GM20000 (cell line): ENCODE measurements at regions not wholly inside any gene's neighbourhood (a gene's known extent, or its start where the extent isn't known, plus 50 kb on each side); places are given as distances from the start of the nearest gene placed in this dataset.

Experiments
- DNase-seq: peaks from one replicate; pipeline ENCODE4 v3.0.0; 2012; ENCODE audit warnings: low spot score
- TF ChIP-seq, protein P1 (sequence below): IDR thresholded peaks from 2 replicates; pipeline ENCODE4 v1.5.1; 2012; ENCODE audit warnings: mild to moderate bottlenecking, control low read depth; ENCODE audit errors: extremely low read depth, missing control alignments

DNA sequence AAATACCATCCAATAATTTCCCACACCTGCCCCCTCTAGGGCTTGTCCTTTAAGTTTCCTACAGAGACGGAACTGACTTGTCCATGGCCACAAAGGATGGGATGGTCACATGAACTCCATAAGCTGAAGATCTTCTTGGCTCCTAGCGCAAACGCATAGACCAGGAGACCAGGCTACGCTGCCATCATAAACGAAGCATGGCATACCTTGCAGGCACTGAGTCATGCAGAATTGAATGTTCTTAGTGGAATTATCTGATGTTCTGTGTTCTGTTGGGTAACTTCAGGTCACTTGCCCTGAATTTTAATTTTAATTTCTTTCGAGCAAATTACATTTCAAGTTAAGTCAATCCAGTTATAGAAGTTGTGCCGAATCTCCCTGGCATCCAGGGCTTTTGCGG, 96.4 kb upstream of the STARD13 start:
- DNase-seq: no peak
- TF ChIP-seq, protein P1, sequence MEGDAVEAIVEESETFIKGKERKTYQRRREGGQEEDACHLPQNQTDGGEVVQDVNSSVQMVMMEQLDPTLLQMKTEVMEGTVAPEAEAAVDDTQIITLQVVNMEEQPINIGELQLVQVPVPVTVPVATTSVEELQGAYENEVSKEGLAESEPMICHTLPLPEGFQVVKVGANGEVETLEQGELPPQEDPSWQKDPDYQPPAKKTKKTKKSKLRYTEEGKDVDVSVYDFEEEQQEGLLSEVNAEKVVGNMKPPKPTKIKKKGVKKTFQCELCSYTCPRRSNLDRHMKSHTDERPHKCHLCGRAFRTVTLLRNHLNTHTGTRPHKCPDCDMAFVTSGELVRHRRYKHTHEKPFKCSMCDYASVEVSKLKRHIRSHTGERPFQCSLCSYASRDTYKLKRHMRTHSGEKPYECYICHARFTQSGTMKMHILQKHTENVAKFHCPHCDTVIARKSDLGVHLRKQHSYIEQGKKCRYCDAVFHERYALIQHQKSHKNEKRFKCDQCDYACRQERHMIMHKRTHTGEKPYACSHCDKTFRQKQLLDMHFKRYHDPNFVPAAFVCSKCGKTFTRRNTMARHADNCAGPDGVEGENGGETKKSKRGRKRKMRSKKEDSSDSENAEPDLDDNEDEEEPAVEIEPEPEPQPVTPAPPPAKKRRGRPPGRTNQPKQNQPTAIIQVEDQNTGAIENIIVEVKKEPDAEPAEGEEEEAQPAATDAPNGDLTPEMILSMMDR: no peak

DNA sequence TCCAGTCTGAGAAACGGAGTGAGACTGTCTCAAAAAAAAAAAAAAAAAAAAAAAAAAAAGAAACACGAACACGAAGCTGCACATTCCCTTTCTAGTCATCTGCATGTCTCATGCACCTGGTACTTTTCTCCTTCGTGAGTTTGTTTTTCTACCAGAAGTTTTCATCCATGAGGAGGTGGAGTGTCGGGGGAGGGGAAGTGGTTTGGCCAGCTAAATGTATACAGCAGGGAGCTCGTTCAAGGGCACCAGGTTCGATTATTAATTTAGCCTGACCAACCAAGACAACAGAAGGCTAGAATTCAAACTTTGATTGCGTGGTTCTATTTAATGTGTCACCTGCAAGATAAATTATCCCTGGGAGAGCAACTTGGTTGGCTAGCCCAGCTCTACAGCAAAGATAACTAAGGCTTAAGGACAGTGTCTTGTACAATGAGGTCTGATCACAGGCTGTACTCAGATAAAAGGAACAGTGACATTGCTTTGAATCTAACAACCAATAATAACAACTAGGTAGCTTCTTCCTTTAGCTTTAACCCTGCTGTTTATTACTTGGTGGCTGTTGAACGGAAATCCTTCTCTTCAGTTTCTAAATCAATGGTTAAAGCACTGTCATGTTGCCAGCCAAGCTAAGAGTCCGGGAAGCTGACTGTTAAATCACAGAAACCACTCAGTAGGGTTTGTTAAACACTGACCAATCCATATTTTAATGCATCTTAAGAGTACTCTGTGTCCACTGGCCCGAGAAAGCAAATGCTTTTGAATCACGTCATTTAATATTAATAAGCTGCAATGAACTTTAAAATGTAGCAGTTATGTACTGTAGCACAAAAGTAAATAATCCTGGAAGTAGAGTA, 98.4 kb upstream of the STARD13 start:
- no peak for DNase-seq

DNA sequence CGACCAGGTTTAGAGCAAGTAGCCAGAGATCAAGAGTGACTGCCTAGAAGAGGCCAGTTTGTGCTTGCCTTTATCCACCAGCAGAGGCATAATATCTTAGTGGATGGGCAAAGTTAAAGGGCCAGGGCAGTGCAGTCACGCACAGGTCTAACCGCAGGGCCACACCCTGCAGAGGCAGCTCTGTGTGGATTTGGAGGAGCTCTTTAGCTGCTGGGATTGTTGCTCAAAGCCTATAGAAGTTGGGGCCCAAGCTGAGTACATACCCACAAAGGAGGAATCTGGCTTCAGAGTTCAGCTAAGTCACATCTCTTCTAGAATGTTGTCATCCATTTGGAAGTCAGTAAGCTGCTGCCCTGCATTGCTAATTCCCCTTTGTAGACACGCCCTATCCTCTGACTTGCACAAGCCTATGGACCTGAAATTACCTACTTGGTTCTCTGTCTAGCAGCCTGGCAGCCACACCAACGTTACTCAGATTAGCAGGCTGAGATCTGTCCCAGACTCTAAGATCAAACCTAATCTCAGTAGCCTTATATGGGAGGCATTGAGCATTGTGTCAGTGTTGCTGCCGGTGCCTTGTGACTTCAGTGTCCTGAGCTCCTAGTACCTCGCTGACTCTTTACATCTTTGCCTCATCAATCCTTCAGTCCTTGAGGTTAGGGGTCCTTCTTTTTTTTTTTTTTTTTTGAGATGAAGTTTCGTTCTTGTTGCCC, 102.9 kb upstream of the STARD13 start:
- TF ChIP-seq, protein P1: no peak
- no peak for DNase-seq

More for the DNA sequence above, 98.4 kb upstream of the STARD13 start:
- TF ChIP-seq, protein P1: no peak

DNA sequence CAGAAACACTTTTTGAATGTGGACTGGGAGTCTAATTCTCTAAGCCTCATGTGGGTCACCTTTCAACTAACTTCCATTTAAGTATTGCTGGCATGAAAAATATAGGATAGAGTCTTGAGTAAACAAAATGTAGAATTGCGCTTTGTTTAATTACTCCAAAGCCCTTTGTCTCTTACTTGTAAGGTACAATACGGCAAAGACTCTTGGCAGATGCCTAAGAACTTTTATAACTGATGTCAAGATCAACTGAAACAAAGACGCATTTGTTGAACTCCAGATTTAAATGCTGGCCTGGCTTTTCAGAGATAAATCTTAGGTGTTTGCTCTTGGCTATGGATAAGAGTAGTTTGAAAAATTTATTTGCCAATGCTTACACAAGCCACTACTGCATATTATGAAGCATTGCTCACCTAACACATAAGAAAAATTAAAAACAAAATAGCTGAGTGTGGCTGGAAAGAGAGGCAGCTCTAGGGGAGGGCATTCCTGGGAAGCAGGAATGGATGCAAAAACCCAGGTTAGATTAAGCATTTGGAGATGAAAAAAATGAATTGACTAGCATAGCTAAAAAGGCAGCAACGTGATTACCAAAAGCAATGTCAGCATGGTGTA, 107.3 kb upstream of the STARD13 start:
- DNase-seq: no peak
- TF ChIP-seq, protein P1: no peak

DNA sequence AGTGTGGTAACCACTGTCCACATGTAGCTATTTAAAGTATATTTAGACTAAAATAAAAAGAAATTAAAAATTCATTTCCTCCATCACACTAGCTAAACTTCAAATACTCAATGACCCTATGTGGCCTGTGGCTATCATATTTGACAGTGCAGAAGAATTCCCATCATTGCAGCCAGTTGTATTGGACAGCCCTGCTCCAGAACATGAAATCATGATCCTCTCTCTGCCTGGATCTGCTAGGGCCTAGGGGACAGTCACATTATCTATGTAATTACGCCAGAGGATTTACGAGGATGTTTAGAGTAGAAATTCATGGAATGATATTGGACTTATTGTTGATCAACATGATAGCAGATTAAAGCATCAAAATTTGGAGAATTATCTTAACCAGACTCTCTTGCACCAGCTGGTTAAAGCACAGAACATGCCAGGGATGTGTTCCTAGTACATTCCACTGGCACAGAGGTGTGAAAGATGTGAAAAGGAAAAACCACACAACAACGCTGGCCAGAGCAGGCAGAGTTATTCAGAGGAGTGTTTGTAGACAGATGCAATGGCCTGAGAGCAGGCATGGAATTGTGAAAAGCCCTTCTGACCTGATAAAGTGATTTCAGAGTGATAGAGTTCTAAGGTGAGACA, 108.9 kb upstream of the STARD13 start:
- DNase-seq: no peak

DNA sequence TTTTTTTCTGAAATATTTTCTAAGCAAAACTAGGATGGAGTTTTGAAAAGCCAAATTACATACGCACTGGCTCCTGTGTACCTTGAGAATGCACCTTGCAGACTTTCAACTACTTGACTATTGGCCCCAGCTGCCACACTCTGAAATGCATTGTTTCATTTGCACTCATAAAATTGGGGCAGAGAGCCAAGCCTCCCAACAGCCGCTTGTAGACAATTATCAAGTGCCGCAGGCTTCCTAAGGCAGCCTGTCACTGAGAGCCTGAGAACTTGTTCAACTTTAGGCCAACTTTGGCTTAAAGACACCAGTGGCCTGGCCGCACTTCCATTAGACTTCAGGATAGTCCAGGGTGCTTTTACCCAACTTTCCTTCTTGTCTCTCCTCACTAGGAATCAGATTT, 115.7 kb upstream of the STARD13 start:
- TF ChIP-seq, protein P1: no peak
- DNase-seq: no peak

More for the DNA sequence above, 108.9 kb upstream of the STARD13 start:
- TF ChIP-seq, protein P1: no peak
